ENCODE measurements at regions not wholly inside any gene's neighbourhood (a gene's known extent, or its start where the extent isn't known, plus 50 kb on each side); places are given as distances from the start of the nearest gene placed in this dataset.

- no peak for TF ChIP-seq CTCF (IDR thresholded peaks at IDR 0.05)
- no peak for TF ChIP-seq POLR2A (IDR thresholded peaks at IDR 0.05)
Measured at GRCh38 chr5:145483212-145483611, 351.9 kb downstream of the PRELID2 start.
